ENCODE measurements at regions not wholly inside any gene's neighbourhood (a gene's known extent, or its start where the extent isn't known, plus 50 kb on each side); places are given as distances from the start of the nearest gene placed in this dataset.
"Not testable (repeated sequence)": the region's sequence is repeated elsewhere in the genome, so short reads cannot be mapped to it uniquely, and the experiment has no call there.

- TF ChIP-seq CTCF (IDR thresholded peaks at IDR 0.05; ENCODE audit: low read depth, low read length, missing control alignments), result no peak
- no peak for DNase-seq (ENCODE audit: low read depth)
- H3K4me3 ChIP-seq (ENCODE audit: low read depth, low read length), result no peak overlapping the region
Measured at GRCh38 chr3:187852842-187853730, 107.8 kb upstream of the BCL6 start.

- DNase-seq (ENCODE audit: low read depth), result no peak
- no peak overlapping the region for H3K4me3 ChIP-seq (ENCODE audit: low read depth, low read length)
- no peak for TF ChIP-seq CTCF (IDR thresholded peaks at IDR 0.05; ENCODE audit: low read depth, low read length, missing control alignments)
Measured at GRCh38 chr3:187855131-187855530, 109.9 kb upstream of the BCL6 start.

GRCh38 chr3:187856555-187856954 lies 111.3 kb upstream of the BCL6 start:
- no peak for DNase-seq (ENCODE audit: low read depth)
- TF ChIP-seq CTCF (IDR thresholded peaks at IDR 0.05; ENCODE audit: low read depth, low read length, missing control alignments), result no peak
- no peak overlapping the region for H3K4me3 ChIP-seq (ENCODE audit: low read depth, low read length)

GRCh38 chr3:187858041-187858440 lies 112.8 kb upstream of the BCL6 start:
- H3K4me3 ChIP-seq (ENCODE audit: low read depth, low read length), result no peak overlapping the region
- TF ChIP-seq CTCF (IDR thresholded peaks at IDR 0.05; ENCODE audit: low read depth, low read length, missing control alignments), result no peak
- no peak for DNase-seq (ENCODE audit: low read depth)

- H3K4me3 ChIP-seq (ENCODE audit: low read depth, low read length), result no peak overlapping the region
- no peak for TF ChIP-seq CTCF (IDR thresholded peaks at IDR 0.05; ENCODE audit: low read depth, low read length, missing control alignments)
- no peak for DNase-seq (ENCODE audit: low read depth)
Measured at GRCh38 chr3:187858711-187859110, 113.4 kb upstream of the BCL6 start.

- not testable (repeated sequence) for DNase-seq (ENCODE audit: low read depth); H3K4me3 ChIP-seq (ENCODE audit: low read depth, low read length)
Measured at GRCh38 chr3:187862701-187863277, 117.5 kb upstream of the BCL6 start.

GRCh38 chr3:187870360-187871203 lies 125.3 kb upstream of the BCL6 start:
- no peak overlapping the region for H3K4me3 ChIP-seq (ENCODE audit: low read depth, low read length)
- no peak for TF ChIP-seq CTCF (IDR thresholded peaks at IDR 0.05; ENCODE audit: low read depth, low read length, missing control alignments)
- DNase-seq (ENCODE audit: low read depth), result no peak
